ENCODE measurements at regions not wholly inside any gene's neighbourhood (a gene's known extent, or its start where the extent isn't known, plus 50 kb on each side); places are given as distances from the start of the nearest gene placed in this dataset.

DNA sequence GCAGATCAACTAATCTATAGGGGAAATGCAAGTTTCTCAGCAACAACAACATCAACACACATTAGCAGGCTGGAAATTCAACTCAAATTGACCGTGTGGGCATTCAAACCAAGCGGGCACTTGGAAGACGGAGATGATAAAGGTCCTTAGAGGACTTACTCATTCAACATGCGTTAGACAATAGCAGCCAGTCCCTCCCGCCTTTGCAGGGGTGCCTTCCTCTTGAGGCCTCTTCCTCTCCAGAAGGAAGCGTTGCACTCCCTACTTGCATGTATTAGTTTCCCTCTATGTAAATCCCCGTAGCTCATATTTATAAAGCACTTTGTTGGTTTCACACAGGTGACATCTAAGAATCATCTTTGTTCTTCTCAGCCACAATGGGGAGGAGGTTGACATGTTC, 300.8 kb upstream of the STXBP5 start:
- Histone ChIP-seq H3K79me2 (ENCODE audit: insufficient read depth, low read length) (no peaks in the 10 kb centered on the region), H2AFZ (ENCODE audit: low read depth, low read length) (no peak overlapping the region), H3K27ac (ENCODE audit: low read length) (no peak overlapping the region), H3K4me2 (ENCODE audit: insufficient read depth, low read length) (no peak overlapping the region), H4K20me1 (ENCODE audit: insufficient read depth, low read length) (no peaks in the 10 kb centered on the region), H3K4me3 (ENCODE audit: low read depth in 1 of 2, low read length in 2 of 2) (no peak overlapping the region), H3K9ac (ENCODE audit: low read depth, low read length) (no peak overlapping the region), H3K36me3 (ENCODE audit: insufficient read depth, low read length) (no peaks in the 10 kb centered on the region), H3K4me1 (ENCODE audit: insufficient read depth, low read length) (no peaks in the 10 kb centered on the region), H3K9me3 (ENCODE audit: insufficient read depth, low read length, severe bottlenecking) (no peaks in the 10 kb centered on the region), H3K27me3 (ENCODE audit: insufficient read depth, low read length, poor library complexity) (no peaks in the 10 kb centered on the region)
- DNase-seq (no peak), ATAC-seq (ENCODE audit: insufficient read depth, low read depth) (no peak)
- no peak for TF ChIP-seq EZH2 (IDR thresholded peaks at IDR 0.05; ENCODE audit: borderline replicate concordance, low read depth, low read length, severe bottlenecking)
- TF ChIP-seq, protein P1, sequence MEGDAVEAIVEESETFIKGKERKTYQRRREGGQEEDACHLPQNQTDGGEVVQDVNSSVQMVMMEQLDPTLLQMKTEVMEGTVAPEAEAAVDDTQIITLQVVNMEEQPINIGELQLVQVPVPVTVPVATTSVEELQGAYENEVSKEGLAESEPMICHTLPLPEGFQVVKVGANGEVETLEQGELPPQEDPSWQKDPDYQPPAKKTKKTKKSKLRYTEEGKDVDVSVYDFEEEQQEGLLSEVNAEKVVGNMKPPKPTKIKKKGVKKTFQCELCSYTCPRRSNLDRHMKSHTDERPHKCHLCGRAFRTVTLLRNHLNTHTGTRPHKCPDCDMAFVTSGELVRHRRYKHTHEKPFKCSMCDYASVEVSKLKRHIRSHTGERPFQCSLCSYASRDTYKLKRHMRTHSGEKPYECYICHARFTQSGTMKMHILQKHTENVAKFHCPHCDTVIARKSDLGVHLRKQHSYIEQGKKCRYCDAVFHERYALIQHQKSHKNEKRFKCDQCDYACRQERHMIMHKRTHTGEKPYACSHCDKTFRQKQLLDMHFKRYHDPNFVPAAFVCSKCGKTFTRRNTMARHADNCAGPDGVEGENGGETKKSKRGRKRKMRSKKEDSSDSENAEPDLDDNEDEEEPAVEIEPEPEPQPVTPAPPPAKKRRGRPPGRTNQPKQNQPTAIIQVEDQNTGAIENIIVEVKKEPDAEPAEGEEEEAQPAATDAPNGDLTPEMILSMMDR (IDR thresholded peaks at IDR 0.05; ENCODE audit: borderline replicate concordance, extremely low read depth, low read length, poor library complexity, severe bottlenecking) = no peak

DNA sequence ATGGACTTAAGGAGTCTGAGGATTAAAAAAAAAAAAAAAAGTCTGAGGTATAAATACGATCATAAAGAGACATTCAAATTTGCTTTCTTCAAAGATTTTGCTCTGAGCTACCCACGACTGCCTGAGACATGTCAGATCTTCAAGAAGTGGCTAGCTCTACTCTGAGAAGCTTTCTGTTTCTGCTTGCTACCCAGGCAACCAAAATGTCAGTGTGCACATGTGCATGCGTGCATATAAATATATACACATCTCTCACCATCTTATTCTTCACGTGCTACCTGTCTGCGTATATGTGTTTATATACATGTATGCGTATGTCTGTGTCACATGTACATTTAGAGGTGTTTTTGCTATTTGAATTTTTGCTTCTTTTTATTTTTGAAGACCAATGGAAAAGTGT, 299.6 kb upstream of the STXBP5 start:
- Histone ChIP-seq H3K9ac (ENCODE audit: low read depth, low read length) (no peak overlapping the region), H2AFZ (ENCODE audit: low read depth, low read length) (no peak overlapping the region), H3K4me1 (ENCODE audit: insufficient read depth, low read length) (no peaks in the 10 kb centered on the region), H3K4me2 (ENCODE audit: insufficient read depth, low read length) (no peak overlapping the region), H3K36me3 (ENCODE audit: insufficient read depth, low read length) (no peaks in the 10 kb centered on the region), H3K27ac (ENCODE audit: low read length) (no peak overlapping the region), H3K4me3 (ENCODE audit: low read depth in 1 of 2, low read length in 2 of 2) (no peak overlapping the region), H3K9me3 (ENCODE audit: insufficient read depth, low read length, severe bottlenecking) (no peaks in the 10 kb centered on the region), H3K27me3 (ENCODE audit: insufficient read depth, low read length, poor library complexity) (no peaks in the 10 kb centered on the region), H4K20me1 (ENCODE audit: insufficient read depth, low read length) (no peaks in the 10 kb centered on the region), H3K79me2 (ENCODE audit: insufficient read depth, low read length) (no peaks in the 10 kb centered on the region)
- TF ChIP-seq EZH2 (IDR thresholded peaks at IDR 0.05; ENCODE audit: borderline replicate concordance, low read depth, low read length, severe bottlenecking) = no peak
- TF ChIP-seq, protein P1 (IDR thresholded peaks at IDR 0.05; ENCODE audit: borderline replicate concordance, extremely low read depth, low read length, poor library complexity, severe bottlenecking) = no peak
- no peak for DNase-seq
- no peak for ATAC-seq (ENCODE audit: insufficient read depth, low read depth)

DNA sequence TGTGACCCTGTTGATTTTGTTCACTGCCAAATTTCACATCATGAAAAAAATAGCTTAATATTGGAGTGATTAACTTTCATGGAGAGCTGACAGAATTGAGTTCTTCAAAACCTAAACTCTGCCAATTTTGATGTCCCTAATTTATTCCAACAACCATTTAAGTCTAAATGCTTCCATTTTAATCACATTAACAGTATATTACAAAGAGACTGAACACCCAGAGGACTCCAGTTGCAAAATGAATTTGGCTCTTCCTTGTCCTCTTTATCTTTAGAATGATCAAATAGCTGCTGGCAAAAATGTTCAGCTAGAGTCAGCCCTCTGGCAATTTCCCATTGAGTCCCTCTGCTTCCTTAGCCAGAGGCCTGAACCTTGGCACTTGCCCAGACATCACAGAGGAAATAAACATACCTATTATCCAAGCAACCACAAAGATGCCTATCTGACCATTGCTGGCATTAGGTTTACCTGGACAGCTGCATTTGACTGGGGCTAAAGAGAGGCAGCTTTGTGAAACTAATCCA, 299.0 kb upstream of the STXBP5 start:
- H2AFZ ChIP-seq (ENCODE audit: low read depth, low read length) = no peak overlapping the region
- H3K4me1 ChIP-seq (ENCODE audit: insufficient read depth, low read length) = no peaks in the 10 kb centered on the region
- no peaks in the 10 kb centered on the region for H3K27me3 ChIP-seq (ENCODE audit: insufficient read depth, low read length, poor library complexity)
- no peaks in the 10 kb centered on the region for H3K36me3 ChIP-seq (ENCODE audit: insufficient read depth, low read length)
- no peak overlapping the region for H3K27ac ChIP-seq (ENCODE audit: low read length)
- no peaks in the 10 kb centered on the region for H3K79me2 ChIP-seq (ENCODE audit: insufficient read depth, low read length)
- no peak overlapping the region for H3K4me2 ChIP-seq (ENCODE audit: insufficient read depth, low read length)
- no peak overlapping the region for H3K9ac ChIP-seq (ENCODE audit: low read depth, low read length)
- ATAC-seq (ENCODE audit: insufficient read depth, low read depth) = no peak
- no peaks in the 10 kb centered on the region for H3K9me3 ChIP-seq (ENCODE audit: insufficient read depth, low read length, severe bottlenecking)
- no peaks in the 10 kb centered on the region for H4K20me1 ChIP-seq (ENCODE audit: insufficient read depth, low read length)
- DNase-seq = no peak
- TF ChIP-seq, protein P1 (IDR thresholded peaks at IDR 0.05; ENCODE audit: borderline replicate concordance, extremely low read depth, low read length, poor library complexity, severe bottlenecking) = no peak
- H3K4me3 ChIP-seq (ENCODE audit: low read depth in 1 of 2, low read length in 2 of 2) = no peak overlapping the region

DNA sequence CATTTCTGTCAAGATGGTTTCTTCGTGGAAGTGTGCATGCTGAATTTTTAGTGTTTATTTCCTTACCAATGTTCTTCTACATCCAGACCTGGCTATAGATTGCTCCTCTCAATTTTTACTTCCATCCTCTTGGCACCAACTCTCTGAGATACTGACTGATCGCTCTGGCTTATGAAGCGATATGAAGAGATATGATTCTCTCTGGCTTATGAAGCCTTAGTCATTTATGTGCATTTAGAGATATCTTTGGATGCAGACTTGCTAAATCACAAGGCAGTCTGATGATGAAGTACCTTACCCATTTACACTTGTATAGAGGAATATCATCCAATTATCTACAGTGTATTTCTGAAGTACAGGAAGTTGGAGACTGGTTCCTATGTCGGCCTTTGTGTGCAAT, 295.4 kb upstream of the STXBP5 start:
- Histone ChIP-seq H3K27ac (ENCODE audit: low read length) (no peak overlapping the region), H3K36me3 (ENCODE audit: insufficient read depth, low read length) (no peaks in the 10 kb centered on the region), H3K4me1 (ENCODE audit: insufficient read depth, low read length) (no peaks in the 10 kb centered on the region), H3K9me3 (ENCODE audit: insufficient read depth, low read length, severe bottlenecking) (no peaks in the 10 kb centered on the region), H4K20me1 (ENCODE audit: insufficient read depth, low read length) (no peaks in the 10 kb centered on the region), H2AFZ (ENCODE audit: low read depth, low read length) (no peak overlapping the region), H3K9ac (ENCODE audit: low read depth, low read length) (no peak overlapping the region), H3K4me3 (ENCODE audit: low read depth in 1 of 2, low read length in 2 of 2) (no peak overlapping the region), H3K27me3 (ENCODE audit: insufficient read depth, low read length, poor library complexity) (no peaks in the 10 kb centered on the region), H3K79me2 (ENCODE audit: insufficient read depth, low read length) (no peaks in the 10 kb centered on the region), H3K4me2 (ENCODE audit: insufficient read depth, low read length) (no peak overlapping the region)
- ATAC-seq (ENCODE audit: insufficient read depth, low read depth) (no peak), DNase-seq (no peak)
- TF ChIP-seq, protein P1 (IDR thresholded peaks at IDR 0.05; ENCODE audit: borderline replicate concordance, extremely low read depth, low read length, poor library complexity, severe bottlenecking) = no peak
- no peak for TF ChIP-seq EZH2 (IDR thresholded peaks at IDR 0.05; ENCODE audit: borderline replicate concordance, low read depth, low read length, severe bottlenecking)
